Renal pelvis (tissue), 1 donor: ENCODE measurements at regions not wholly inside any gene's neighbourhood (a gene's known extent, or its start where the extent isn't known, plus 50 kb on each side); places are given as distances from the start of the nearest gene placed in this dataset.
"Not testable (repeated sequence)": the region's sequence is repeated elsewhere in the genome, so short reads cannot be mapped to it uniquely, and the experiment has no call there.

Experiments used
- DNase-seq: peaks from one replicate; pipeline ENCODE4 v3.0.0-alpha.2; 2013

GRCh38 chr5:117143406-117143805 is 568.8 kb upstream of the SEMA6A start:
- DNase-seq: no peak

- no peak for DNase-seq
Measured at GRCh38 chr5:117138523-117138922, 563.9 kb upstream of the SEMA6A start.

DNA sequence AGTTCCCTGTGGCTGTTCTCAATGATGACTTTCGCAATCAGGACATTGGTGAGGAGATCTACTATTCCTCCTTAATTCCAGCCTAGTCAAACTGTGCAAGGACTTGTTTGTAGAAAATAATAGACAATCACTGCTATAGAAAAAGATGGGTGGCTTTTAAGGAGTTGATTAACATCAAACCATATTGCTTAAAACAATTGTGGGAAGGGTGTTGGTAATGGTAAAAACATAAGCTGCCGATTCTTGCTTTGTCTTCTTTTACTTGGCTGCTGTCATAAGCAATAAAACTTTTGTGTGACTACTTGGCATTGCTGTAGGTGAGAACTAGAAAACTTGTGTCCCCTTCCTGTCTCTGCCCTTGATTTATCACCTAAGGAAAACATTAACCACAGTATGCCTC is 561.2 kb upstream of the SEMA6A start:
- DNase-seq: no peak

- no peak for DNase-seq
Measured at GRCh38 chr5:117133198-117133597, 558.6 kb upstream of the SEMA6A start.

GRCh38 chr5:117131876-117132275 is 557.3 kb upstream of the SEMA6A start:
- no peak for DNase-seq

- DNase-seq: no peak
Measured at GRCh38 chr5:117131048-117131679, 556.5 kb upstream of the SEMA6A start.

DNA sequence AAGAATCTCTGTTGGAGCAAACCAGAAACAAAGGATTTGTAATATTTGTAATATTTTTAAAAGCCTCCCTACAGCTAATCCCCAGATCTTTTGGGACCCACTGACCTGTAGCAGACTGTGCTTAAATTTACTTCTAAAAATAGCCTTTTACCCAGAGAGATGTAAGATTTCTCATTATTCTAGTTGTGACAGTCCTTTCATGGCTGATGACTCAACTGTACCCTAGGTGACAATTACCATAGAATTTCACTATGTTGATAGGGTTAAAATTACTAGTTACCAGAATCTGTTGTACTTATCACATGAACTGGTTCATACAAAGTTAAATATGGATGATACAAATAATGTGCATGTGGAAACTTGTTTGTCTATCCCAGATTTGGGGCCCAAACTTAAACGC is 543.9 kb upstream of the SEMA6A start:
- DNase-seq: no peak

DNA sequence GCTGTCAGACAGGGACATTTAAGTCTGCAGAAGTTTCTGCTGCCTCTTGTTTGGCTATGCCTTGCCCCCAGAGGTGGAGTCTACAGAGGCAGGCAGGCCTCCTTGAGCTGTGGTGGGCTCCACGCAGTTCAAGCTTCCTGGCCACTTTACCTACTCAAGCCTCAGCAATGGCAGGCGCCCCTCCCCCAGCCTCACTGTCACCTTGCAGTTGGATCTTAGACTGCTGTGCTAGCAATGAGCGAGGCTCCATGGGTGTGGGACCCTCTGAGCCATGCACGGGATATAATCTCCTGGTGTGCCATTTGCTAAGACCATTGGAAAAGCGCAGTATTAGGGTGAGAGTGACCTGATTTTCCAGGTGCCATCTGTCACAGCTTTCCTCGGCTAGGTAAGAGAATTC is 542.7 kb upstream of the SEMA6A start:
- not testable (repeated sequence) for DNase-seq

DNA sequence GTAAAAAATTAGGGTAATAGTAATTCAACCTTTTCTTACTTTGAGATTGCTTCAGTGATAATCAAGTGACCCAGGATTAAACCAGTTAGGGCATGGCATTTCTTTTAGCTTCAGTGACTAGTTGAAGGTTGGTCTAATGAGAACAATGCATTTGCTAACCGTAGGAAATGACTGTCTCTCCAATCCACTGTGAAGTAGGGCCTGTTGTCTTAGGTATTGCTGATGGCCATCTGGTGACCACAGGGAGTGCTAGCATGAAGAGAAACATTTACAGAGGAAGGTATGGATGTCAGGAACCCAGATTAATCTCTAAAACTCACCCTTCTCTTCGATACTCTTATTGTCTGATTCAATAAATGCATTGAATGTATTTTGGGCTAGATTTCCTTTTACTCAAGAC is 535.9 kb upstream of the SEMA6A start:
- no peak for DNase-seq

- DNase-seq: no peak
Measured at GRCh38 chr5:117107859-117108258, 533.2 kb upstream of the SEMA6A start.

- no peak for DNase-seq
Measured at GRCh38 chr5:117103703-117104102, 529.1 kb upstream of the SEMA6A start.

GRCh38 chr5:117102591-117102990 is 528.0 kb upstream of the SEMA6A start:
- DNase-seq: no peak

DNA sequence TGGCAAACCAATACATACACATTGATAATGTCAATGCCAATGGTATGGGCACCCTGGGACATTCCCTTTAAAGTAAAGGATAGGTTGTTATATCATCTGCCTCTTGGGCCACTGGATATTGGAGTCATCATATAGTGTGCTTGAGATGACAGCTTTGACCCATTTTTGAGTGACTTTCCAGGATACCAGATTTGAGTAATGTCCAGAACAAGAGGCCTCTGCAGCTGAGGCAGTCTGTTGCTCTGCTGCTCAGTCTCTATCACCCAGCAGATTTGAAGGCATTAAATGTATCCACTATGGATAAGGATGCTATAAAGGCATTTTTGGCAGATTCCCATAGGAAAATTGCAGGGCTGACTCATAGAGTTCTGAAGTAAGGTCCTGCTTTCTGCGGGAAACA is 525.6 kb upstream of the SEMA6A start:
- no peak for DNase-seq

DNA sequence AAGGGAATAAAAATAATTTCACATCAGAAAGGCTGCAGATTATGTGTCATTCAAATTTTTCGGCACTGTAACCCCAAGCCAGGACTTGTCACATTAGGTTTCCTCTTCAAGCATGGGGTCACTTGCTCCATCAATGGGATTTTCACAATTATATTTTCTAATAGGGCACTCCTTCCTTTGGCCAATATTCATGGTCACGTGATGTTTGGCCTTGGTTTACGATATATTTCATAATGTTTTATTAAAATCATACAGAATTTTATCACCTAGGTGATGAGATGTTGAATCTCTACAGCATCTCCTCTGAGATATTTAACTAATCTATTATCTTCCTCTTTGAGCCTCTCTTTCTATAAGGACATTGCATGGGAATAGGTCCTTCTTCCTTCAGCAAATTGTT is 523.5 kb upstream of the SEMA6A start:
- DNase-seq: no peak

DNA sequence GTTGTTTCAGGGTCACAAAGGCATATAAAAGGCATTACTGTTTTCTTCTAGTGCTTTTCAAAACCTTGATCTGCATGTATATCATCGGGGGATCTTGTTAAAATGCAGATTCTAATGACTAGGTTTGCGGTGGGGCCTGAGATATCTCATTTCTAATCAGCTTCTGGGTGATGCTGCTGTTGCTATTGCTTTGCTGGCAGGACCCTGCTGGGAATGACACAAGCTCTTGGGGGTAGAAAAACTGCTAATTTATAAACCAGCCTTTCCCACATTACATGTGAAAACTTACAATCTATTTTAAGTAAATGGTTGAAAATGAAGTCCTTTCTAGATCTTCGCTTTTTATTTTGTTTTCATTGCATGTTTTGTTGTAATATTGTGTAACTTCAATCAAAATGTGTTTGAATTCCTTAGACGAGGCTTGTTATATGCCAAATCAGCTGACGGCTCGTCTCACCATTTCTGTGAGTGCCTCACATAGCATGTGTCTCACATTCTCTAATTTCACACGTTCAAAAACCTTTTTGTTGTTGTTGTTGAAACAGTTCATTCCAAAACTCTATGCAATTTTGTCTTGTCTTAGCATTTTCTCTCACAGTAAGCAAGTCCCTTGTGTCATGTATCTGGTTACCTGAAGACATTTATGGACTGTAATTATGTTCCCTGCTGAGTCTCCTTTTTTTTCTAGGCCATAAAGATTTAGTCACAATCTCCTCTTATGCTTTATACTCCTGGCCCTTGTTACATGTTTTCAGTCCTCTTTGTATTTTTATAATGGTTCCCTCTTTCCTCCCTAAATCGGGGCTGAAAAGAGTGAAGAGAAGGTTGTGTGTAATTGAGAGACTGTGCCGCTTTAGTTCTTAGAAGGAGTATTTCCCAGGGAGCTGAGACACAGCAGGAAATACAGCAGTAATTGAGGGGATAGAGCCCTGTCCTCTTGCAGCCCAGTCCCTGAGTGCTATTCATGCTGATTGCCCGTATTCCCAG is 521.0 kb upstream of the SEMA6A start:
- no peak for DNase-seq

GRCh38 chr5:117094114-117094815 is 519.6 kb upstream of the SEMA6A start:
- no peak for DNase-seq

DNA sequence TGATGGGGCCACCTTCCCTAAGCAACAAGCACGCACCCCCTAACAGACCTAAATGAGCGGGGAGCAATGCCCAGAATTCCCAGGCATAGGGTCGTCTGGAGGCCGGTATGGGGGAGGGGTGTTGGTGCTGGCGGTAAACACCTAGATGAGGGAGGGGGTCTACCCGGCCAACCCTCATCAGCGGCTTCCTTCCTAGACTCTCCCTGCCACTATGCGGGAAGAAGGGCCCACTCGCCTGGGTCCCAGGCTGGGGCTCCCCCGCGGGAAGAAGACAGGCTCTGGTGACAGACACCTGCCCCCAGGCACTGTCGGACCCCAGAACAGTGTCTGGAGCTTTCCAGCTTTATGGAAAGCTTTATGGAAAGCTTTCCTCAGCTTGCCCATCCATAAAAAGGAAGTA is 519.0 kb upstream of the SEMA6A start:
- DNase-seq: no peak

- no peak for DNase-seq
Measured at GRCh38 chr5:117089001-117089400, 514.4 kb upstream of the SEMA6A start.

- DNase-seq: no peak
Measured at GRCh38 chr5:117088176-117088575, 513.6 kb upstream of the SEMA6A start.

GRCh38 chr5:117084067-117084466 is 509.4 kb upstream of the SEMA6A start:
- no peak for DNase-seq

DNA sequence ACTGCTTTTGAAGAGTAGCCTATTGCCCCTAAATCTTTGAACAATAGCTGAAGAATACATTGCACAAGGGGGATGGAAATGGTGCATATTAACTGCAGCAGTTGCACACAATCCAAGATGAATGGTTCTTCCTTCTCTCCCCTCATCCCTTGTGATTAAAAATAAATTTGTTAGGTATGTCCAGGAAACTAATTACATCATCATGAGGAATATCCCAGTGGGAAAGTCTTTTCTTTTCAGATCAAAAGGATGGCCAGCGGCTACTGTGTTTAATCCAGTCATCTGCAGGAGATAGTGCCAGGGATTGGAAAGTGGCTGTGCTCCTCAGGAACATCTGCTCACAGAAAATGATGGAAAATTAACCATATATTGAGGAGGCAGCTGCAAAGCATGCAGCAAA is 508.4 kb upstream of the SEMA6A start:
- DNase-seq: no peak

DNA sequence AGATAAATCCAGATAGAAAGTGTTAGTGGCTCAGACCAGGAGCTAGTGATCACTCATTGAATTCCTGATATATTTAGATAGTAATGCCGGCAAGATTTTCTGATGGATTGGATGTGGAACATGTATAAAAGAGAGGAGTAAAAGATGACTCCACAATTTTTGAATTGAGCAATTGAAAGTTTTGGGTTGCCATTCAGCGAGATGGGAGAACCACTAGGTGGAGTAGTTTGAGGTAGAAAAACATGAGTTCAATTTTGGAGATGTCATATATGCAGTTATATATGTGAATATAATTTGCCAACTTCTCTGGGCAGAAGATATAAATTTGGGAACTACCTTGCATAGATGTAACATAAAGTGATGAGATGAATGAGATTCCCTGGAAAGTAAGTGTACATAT is 502.5 kb upstream of the SEMA6A start:
- no peak for DNase-seq

DNA sequence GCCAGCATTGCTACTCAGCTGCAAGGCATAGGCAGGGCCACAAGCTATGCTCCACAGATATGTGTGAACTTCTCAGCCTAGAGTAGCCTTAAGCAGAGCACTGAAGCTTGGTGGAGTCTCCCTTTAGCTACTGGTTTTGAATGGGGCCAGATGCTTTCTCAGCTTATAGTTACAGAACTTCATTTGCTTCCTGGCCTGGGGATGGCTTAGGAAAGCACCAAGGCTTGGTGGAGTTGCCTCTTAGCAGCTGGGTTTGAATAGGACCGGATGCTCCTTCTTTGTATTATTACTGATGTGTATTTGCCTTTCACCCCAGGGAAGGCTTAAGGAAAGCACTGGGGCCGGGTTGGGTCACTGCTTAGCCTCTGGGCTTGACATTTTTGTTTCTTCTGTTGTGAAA is 497.8 kb upstream of the SEMA6A start:
- DNase-seq: no peak
